IPS-15b (cell line): ENCODE measurements at regions not wholly inside any gene's neighbourhood (a gene's known extent, or its start where the extent isn't known, plus 50 kb on each side); places are given as distances from the start of the nearest gene placed in this dataset.
"Not testable (repeated sequence)": the region's sequence is repeated elsewhere in the genome, so short reads cannot be mapped to it uniquely, and the experiment has no call there.

Experiments used
- H3K27me3 ChIP-seq: one replicate; pipeline ENCODE4 v1.6.1; 2013; ENCODE audit warnings: low read length; ENCODE audit not compliant: control insufficient read depth, insufficient read depth
- H3K36me3 ChIP-seq: one replicate; pipeline ENCODE4 v1.6.1; 2013; ENCODE audit warnings: low read length; ENCODE audit not compliant: control insufficient read depth, insufficient read depth
- H3K4me1 ChIP-seq: one replicate; pipeline ENCODE4 v1.6.1; 2013; ENCODE audit warnings: mild to moderate bottlenecking, low read length; ENCODE audit not compliant: control insufficient read depth, insufficient read depth
- H3K4me3 ChIP-seq: one replicate; pipeline ENCODE4 v1.5.1; 2013; ENCODE audit warnings: low read depth, low read length
- H3K9ac ChIP-seq: one replicate; pipeline ENCODE4 v1.6.1; 2013; ENCODE audit warnings: low read depth, mild to moderate bottlenecking, low read length
- H3K9me3 ChIP-seq: one replicate; pipeline ENCODE4 v1.6.1; 2013; ENCODE audit warnings: mild to moderate bottlenecking, low read length; ENCODE audit not compliant: control insufficient read depth, insufficient read depth

DNA sequence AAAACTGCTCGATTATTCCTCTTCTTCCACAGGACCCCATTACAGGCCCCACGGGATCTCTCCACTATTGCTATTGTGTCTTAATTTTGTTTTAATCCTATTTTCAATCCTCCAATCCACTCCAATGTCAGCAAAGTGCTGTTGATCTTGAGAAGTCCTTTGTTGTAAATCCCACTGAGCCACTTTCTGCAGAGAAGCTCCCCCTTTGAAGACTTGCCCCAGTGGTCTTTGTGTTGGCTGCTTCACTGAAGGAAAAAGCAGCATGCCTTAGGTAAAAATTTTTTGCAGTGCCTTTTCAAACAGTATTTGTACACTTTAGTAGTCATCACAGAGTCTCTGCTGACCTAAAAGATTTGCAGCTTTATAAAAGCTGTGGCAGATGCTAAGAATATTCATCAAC lies 252.0 kb upstream of the SLC7A11 start:
- Histone ChIP-seq H3K36me3 (no peaks in the 10 kb centered on the region), H3K27me3 (no peaks in the 10 kb centered on the region), H3K4me3 (no peak overlapping the region), H3K9me3 (no peaks in the 10 kb centered on the region), H3K9ac (no peak overlapping the region), H3K4me1 (no peaks in the 10 kb centered on the region)

DNA sequence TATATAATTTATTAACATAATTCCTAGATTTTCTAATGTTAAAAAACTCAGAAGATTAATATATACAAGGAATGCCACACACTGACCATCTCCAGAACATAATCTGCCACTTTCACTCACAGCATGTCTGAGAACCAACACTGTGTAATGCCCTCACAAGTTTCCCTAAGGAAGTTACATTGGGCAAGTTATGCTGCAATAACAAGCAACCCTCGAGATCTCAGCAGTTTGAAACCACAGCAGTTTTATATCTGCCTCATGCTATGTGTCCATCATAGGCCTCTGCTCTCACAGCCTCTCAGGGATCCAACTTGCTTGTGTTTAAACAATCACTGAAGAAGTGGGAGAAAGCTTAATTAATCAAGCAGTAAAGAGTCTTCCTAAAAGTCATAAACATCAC lies 250.0 kb upstream of the SLC7A11 start:
- no peaks in the 10 kb centered on the region for H3K9me3 ChIP-seq

DNA sequence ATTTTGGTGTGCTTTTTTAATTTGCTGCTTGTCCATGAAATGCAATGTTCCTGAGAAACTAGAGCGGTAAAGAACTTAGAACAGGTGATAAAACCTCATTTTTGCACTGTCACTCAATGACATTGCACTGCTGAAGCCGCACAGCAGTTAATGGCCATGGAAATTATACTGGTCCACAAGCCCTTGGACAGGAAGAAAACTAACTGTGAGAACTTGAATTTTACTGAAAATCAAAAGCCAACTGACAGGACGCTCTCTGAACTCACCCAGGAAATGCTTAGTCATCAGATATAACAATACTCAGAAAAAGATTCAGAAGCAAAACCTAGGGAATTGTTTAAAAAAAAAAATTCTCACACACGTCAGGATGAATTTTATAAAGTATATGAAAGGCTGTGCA lies 246.4 kb upstream of the SLC7A11 start:
- no peaks in the 10 kb centered on the region for H3K9me3 ChIP-seq
- H3K9ac ChIP-seq: no peak overlapping the region
- H3K4me3 ChIP-seq: no peak overlapping the region
- H3K36me3 ChIP-seq: no peaks in the 10 kb centered on the region
- H3K4me1 ChIP-seq: peaks cover 10% of the 10 kb centered on the region
- no peaks in the 10 kb centered on the region for H3K27me3 ChIP-seq

More for the DNA sequence above, 250.0 kb upstream of the SLC7A11 start:
- Histone ChIP-seq H3K27me3 (no peaks in the 10 kb centered on the region), H3K4me3 (no peak overlapping the region), H3K9ac (no peak overlapping the region), H3K36me3 (no peaks in the 10 kb centered on the region), H3K4me1 (peaks cover 10% of the 10 kb centered on the region)

DNA sequence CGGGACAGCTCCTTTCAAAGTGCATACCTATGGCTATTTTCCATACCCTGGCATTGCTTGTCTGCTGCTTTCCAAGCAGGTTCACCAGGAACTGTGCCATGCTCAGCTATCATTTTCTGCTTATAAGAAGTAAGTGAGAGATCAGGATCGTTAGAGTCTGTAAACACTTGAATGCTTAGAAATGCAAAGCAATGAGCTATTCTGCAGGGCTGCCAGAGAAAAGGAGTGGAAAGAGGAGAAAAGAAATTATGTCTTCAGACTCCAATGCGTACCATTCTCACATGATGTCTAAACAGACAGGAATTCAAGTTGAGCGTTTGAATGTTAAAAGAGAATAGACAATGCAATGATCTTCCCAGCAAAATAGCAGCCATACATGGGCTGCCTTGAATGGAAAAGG lies 245.5 kb upstream of the SLC7A11 start:
- H3K27me3 ChIP-seq: no peaks in the 10 kb centered on the region
- H3K9ac ChIP-seq: no peak overlapping the region
- H3K9me3 ChIP-seq: no peaks in the 10 kb centered on the region
- H3K4me3 ChIP-seq: no peak overlapping the region
- peaks cover 10% of the 10 kb centered on the region for H3K4me1 ChIP-seq
- H3K36me3 ChIP-seq: no peaks in the 10 kb centered on the region

DNA sequence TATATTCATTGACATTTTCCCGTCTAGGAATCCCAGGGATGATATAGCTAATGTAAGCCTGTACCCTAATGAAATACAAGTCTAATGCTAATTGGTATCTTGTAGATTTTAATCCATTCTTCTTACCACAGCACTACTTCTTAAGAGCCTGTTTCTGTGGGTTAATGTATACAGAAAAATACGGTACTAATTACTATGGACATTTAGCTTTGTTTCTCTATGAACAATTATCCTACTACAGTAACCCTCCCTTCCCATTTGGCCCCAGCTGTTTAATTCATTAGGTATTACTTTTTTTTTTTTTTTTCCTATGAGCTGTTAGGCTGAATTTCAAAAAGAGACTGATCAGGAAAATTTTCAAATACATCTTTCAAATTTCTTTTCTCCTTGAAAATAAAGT lies 245.1 kb upstream of the SLC7A11 start:
- Histone ChIP-seq H3K4me3 (no peak overlapping the region), H3K9ac (no peak overlapping the region), H3K9me3 (no peaks in the 10 kb centered on the region), H3K27me3 (no peaks in the 10 kb centered on the region), H3K36me3 (no peaks in the 10 kb centered on the region), H3K4me1 (peaks cover 10% of the 10 kb centered on the region)

DNA sequence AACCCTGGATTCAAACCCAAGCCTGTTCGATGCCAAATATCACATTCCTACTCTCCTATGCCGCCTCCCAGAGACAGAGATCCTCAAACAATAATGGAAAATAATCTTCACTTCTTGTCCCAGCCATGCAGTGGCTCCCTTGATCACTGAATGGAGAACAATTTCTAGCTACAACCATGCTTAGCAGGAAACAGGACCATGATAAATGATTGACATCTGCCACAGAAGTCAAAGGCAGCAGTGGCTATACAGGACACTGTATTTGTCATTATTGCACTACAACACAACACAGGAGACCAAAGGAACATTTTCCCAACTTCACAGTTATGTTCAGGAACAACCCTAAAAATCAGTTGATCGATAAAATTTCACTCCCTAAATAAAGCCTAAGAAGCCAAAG lies 243.3 kb upstream of the SLC7A11 start:
- Histone ChIP-seq H3K9me3 (no peaks in the 10 kb centered on the region), H3K9ac (no peak overlapping the region), H3K27me3 (no peaks in the 10 kb centered on the region), H3K4me1 (peaks cover 10% of the 10 kb centered on the region), H3K4me3 (no peak overlapping the region), H3K36me3 (no peaks in the 10 kb centered on the region)

DNA sequence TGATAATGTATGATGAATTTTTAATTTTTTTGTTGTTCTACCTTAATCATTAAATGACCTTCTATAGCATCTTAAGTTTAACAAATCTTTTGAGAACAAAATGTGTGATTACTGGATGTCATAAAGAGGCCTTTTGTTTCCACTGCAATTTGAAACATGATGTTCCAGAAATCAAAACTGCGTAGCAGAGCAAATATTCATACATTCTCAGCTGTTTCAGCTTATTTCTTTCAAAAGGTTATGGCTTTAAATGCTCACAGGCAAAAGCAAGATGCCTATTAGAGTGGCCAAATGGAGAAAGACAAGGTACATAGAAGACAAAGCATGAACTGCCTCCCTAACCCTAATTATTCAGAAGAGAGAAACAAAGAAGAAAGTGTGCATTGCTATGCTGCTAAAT lies 233.0 kb upstream of the SLC7A11 start:
- Histone ChIP-seq H3K4me1 (peaks cover 3% of the 10 kb centered on the region), H3K9ac (no peak overlapping the region), H3K9me3 (no peaks in the 10 kb centered on the region), H3K4me3 (no peak overlapping the region), H3K36me3 (no peaks in the 10 kb centered on the region), H3K27me3 (no peaks in the 10 kb centered on the region)

DNA sequence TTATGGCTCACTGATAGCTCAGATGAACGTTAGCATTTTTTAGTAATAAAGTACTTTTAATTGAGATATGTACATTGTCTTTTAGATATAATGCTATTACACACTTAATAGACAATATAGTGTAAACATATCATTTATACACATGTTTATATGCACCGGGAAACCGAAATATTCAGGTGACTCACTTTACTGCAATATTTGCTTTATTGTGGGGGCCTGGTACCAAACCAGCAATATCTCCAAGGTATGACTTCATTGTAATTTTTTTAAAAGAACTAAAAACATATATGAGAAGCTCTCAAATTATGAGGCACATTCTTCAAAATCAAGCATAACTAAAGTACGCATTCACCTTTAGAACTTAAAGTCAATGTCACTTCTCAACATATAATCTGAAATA lies 231.2 kb upstream of the SLC7A11 start:
- Histone ChIP-seq H3K36me3 (no peaks in the 10 kb centered on the region), H3K9ac (no peak overlapping the region)

DNA sequence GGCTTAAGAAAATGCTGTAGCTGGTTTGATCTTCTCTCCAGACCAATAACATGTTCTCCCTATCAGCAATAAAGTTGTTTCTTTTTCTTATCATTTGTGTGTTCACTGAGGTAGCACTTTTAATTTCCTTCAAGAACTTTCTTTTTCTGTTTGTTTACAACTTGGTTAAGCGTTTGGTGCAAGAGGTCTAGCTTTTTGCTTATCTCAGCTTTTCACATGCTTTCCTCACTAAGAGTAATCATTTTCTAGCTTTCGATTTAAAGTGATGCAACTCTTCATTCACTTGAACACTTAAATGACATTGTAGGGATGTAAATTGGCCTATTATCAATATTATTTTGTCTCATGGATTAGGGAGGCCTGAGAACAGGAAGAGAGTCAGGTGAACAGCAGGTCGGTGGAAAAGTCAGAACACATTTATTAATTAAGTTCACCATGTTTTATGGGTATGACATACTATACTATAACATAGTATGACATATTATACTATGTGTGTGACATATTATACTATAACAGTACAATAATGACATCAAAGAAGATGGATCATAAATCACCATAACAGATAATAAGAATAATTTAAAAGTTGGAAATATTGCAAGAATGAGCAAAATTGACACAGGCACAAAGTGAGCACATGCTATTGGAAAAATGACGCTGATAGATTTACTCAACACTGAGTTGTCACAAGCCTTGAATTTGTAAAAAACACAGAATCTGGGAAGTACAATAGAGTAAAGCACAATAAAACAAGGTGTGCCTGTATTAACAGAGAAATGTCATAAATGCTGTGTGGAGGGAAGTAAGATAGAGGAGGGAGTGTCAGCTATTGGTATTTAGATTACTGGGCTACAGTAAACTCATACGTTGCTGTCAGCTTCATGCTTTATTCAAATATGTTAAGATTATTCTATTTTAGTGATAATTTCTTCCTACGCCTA lies 218.6 kb upstream of the SLC7A11 start:
- no peaks in the 10 kb centered on the region for H3K4me1 ChIP-seq
- H3K4me3 ChIP-seq: no peak overlapping the region
- H3K9me3 ChIP-seq: no peaks in the 10 kb centered on the region
- no peak overlapping the region for H3K9ac ChIP-seq
- no peaks in the 10 kb centered on the region for H3K36me3 ChIP-seq
- H3K27me3 ChIP-seq: no peaks in the 10 kb centered on the region

More for the DNA sequence above, 231.2 kb upstream of the SLC7A11 start:
- Histone ChIP-seq H3K4me1 (peaks cover 3% of the 10 kb centered on the region), H3K27me3 (no peaks in the 10 kb centered on the region), H3K4me3 (no peak overlapping the region), H3K9me3 (no peaks in the 10 kb centered on the region)

DNA sequence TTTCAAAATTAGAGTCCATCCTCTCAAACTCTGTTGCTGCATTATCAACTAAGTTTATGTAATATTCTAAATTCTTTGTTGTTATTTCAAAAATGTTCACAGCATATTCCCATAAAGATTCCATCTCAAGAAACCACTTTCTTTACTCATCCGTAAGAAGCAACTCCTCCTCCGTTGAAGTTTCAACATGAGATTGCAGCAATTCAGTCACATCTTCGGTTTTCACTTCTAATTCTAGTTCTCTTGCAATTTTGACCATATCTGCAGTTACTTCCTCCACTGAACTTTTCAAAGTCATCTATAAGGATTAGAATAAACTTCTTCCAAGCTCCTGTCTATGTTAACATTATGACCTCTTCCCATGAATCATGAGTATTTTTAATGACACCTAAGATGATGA lies 216.6 kb upstream of the SLC7A11 start:
- no peaks in the 10 kb centered on the region for H3K36me3 ChIP-seq
- no peak overlapping the region for H3K9ac ChIP-seq
- H3K4me1 ChIP-seq: no peaks in the 10 kb centered on the region
- no peaks in the 10 kb centered on the region for H3K27me3 ChIP-seq
- H3K9me3 ChIP-seq: no peaks in the 10 kb centered on the region
- H3K4me3 ChIP-seq: no peak overlapping the region

DNA sequence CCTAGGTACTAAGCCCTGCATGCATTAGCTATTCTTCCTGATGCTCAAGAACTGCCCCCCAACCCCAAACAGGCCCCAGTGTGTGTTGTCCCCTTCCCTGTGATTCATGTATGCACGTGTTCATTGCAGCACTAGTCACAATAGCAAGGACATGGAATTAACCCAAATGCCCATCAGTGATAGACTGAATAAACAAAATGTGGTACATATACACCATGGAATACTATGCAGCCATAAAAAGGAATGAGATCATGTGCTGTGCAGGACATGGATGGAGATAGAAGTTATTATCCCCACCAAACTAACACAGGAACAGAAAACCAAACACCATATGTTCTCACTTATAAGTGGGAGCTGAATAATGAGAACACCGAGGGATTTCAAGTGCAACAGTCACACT lies 214.2 kb upstream of the SLC7A11 start:
- not testable (repeated sequence) for H3K4me1 ChIP-seq, H3K9me3 ChIP-seq, H3K27me3 ChIP-seq, H3K36me3 ChIP-seq, H3K4me3 ChIP-seq, H3K9ac ChIP-seq

DNA sequence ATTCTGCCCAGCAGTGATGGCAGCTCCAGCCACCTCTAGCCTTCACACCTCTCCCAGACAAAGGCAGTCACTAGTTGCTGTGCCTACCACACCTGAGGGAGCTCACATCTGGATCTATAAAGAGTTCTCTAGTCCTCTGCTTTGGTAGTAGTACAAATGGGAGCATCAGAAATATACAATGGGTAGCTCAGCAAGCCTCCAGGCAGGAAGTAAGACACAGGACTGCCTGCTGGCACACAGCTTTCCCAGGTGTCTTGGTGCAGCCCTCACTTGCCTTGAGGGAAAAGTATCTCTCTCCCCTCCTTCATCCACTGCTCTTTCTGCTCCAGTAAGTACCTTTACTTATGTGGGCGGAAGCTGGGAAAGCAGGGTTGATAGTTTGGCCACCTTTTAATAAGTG lies 212.9 kb upstream of the SLC7A11 start:
- Histone ChIP-seq H3K27me3 (no peaks in the 10 kb centered on the region), H3K9me3 (no peaks in the 10 kb centered on the region), H3K36me3 (no peaks in the 10 kb centered on the region), H3K4me1 (no peaks in the 10 kb centered on the region), H3K4me3 (no peak overlapping the region), H3K9ac (no peak overlapping the region)
